ENCODE measurements at regions not wholly inside any gene's neighbourhood (a gene's known extent, or its start where the extent isn't known, plus 50 kb on each side); places are given as distances from the start of the nearest gene placed in this dataset.

DNA sequence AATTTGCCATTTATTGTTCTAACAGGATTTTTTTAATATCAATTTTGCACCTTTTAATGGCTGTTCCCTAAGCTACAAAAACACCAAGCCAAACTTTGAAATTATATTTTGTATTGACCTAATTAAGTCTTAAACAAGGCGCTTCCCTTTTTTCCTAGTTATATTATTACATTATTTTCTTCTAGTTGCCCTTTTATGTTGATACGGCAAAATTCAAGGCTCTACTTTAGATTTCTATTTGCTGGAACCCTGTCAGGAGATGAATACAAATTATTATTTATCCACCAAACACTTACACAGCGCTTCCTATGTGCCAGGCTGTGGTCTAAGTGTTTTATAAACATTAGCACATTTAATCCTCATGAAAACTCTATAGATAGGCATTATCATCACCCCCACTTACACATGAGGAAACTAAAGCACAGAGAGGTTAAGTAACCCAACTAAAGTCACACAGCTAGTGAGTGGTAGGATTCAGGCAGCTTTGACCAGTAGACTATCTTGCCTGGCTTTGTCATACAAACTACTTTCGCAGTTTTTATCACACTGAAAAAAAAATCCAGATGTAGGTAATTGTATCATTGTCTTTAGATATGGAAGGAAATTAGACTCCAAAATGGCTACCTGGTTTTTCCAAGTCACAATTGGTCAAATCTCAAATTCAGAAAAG lies 456.5 kb downstream of the STK39 start:
- Histone ChIP-seq H3K9me3 (ENCODE audit: control insufficient read depth, low read depth, low read length) (no peaks in the 10 kb centered on the region), H3K4me3 (ENCODE audit: control insufficient read depth in 2 of 3, extremely low read depth in 1 of 3, insufficient read depth in 2 of 3, low read depth in 1 of 3, low read length in 3 of 3) (no peak overlapping the region), H3K79me2 (ENCODE audit: control insufficient read depth, insufficient read depth, low read length) (no peaks in the 10 kb centered on the region), H4K20me1 (ENCODE audit: control insufficient read depth, extremely low read depth, insufficient read depth, low read length) (no peaks in the 10 kb centered on the region), H3K9ac (ENCODE audit: control insufficient read depth, extremely low read depth, insufficient read depth, low read length) (no peak overlapping the region), H2AFZ (ENCODE audit: control insufficient read depth, low read length) (no peak overlapping the region), H3K27me3 (ENCODE audit: control insufficient read depth, extremely low read depth, insufficient read depth, low read length) (no peaks in the 10 kb centered on the region), H3K27ac (ENCODE audit: control insufficient read depth, insufficient read depth, low read length) (no peak overlapping the region), H3K4me1 (ENCODE audit: control insufficient read depth, extremely low read depth, insufficient read depth, low read length) (no peaks in the 10 kb centered on the region), H3K9me1 (ENCODE audit: control insufficient read depth, extremely low read depth, insufficient read depth, low read length) (no peaks in the 10 kb centered on the region), H3K4me2 (ENCODE audit: control insufficient read depth, extremely low read depth, insufficient read depth, low read depth, low read length) (no peak overlapping the region), H3K36me3 (ENCODE audit: control insufficient read depth in 2 of 2, extremely low read depth in 1 of 2, insufficient read depth in 2 of 2, low read length in 2 of 2) (no peaks in the 10 kb centered on the region)
- TF ChIP-seq, protein P1, sequence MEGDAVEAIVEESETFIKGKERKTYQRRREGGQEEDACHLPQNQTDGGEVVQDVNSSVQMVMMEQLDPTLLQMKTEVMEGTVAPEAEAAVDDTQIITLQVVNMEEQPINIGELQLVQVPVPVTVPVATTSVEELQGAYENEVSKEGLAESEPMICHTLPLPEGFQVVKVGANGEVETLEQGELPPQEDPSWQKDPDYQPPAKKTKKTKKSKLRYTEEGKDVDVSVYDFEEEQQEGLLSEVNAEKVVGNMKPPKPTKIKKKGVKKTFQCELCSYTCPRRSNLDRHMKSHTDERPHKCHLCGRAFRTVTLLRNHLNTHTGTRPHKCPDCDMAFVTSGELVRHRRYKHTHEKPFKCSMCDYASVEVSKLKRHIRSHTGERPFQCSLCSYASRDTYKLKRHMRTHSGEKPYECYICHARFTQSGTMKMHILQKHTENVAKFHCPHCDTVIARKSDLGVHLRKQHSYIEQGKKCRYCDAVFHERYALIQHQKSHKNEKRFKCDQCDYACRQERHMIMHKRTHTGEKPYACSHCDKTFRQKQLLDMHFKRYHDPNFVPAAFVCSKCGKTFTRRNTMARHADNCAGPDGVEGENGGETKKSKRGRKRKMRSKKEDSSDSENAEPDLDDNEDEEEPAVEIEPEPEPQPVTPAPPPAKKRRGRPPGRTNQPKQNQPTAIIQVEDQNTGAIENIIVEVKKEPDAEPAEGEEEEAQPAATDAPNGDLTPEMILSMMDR (optimal IDR thresholded peaks at IDR 0.05 in 1 of 3, IDR thresholded peaks at IDR 0.05 in 1 of 3, conservative IDR thresholded peaks at IDR 0.05 in 1 of 3; ENCODE audit: extremely low read depth in 1 of 3, insufficient read depth in 2 of 3, low read length in 3 of 3) = no peak
- TF ChIP-seq EZH2 (IDR thresholded peaks at IDR 0.05; ENCODE audit: low read length) = no peak
- dilution Hi-C loops (cut with MboI; ENCODE audit: extremely low pct_ligation_motif_present, low sequenced_read_pairs) = no loop called here
- DNase-seq (ENCODE audit: low read depth, low spot score) = no peak
- no peak for FAIRE-seq

GRCh38 chr2:167790189-167790588 lies 457.2 kb downstream of the STK39 start:
- Histone ChIP-seq H3K9me1 (ENCODE audit: control insufficient read depth, extremely low read depth, insufficient read depth, low read length) (no peaks in the 10 kb centered on the region), H4K20me1 (ENCODE audit: control insufficient read depth, extremely low read depth, insufficient read depth, low read length) (no peaks in the 10 kb centered on the region), H3K27ac (ENCODE audit: control insufficient read depth, insufficient read depth, low read length) (no peak overlapping the region), H3K4me1 (ENCODE audit: control insufficient read depth, extremely low read depth, insufficient read depth, low read length) (no peaks in the 10 kb centered on the region), H3K79me2 (ENCODE audit: control insufficient read depth, insufficient read depth, low read length) (no peaks in the 10 kb centered on the region), H3K36me3 (ENCODE audit: control insufficient read depth in 2 of 2, extremely low read depth in 1 of 2, insufficient read depth in 2 of 2, low read length in 2 of 2) (no peaks in the 10 kb centered on the region), H3K4me2 (ENCODE audit: control insufficient read depth, extremely low read depth, insufficient read depth, low read depth, low read length) (no peak overlapping the region), H3K9ac (ENCODE audit: control insufficient read depth, extremely low read depth, insufficient read depth, low read length) (no peak overlapping the region), H3K27me3 (ENCODE audit: control insufficient read depth, extremely low read depth, insufficient read depth, low read length) (no peaks in the 10 kb centered on the region), H3K4me3 (ENCODE audit: control insufficient read depth in 2 of 3, extremely low read depth in 1 of 3, insufficient read depth in 2 of 3, low read depth in 1 of 3, low read length in 3 of 3) (no peak overlapping the region), H2AFZ (ENCODE audit: control insufficient read depth, low read length) (no peak overlapping the region), H3K9me3 (ENCODE audit: control insufficient read depth, low read depth, low read length) (no peaks in the 10 kb centered on the region)
- dilution Hi-C loops (cut with MboI; ENCODE audit: extremely low pct_ligation_motif_present, low sequenced_read_pairs) = no loop called here
- no peak for TF ChIP-seq EZH2 (IDR thresholded peaks at IDR 0.05; ENCODE audit: low read length)
- TF ChIP-seq, protein P1 (optimal IDR thresholded peaks at IDR 0.05 in 1 of 3, IDR thresholded peaks at IDR 0.05 in 1 of 3, conservative IDR thresholded peaks at IDR 0.05 in 1 of 3; ENCODE audit: extremely low read depth in 1 of 3, insufficient read depth in 2 of 3, low read length in 3 of 3) = no peak
- no peak for FAIRE-seq
- DNase-seq (ENCODE audit: low read depth, low spot score) = no peak

Data from keratinocyte (primary cell).